IMR-90 (cell line): ENCODE measurements at regions not wholly inside any gene's neighbourhood (a gene's known extent, or its start where the extent isn't known, plus 50 kb on each side); places are given as distances from the start of the nearest gene placed in this dataset.

Source experiments
- CEBPB ChIP-seq: IDR thresholded peaks from 2 replicates; pipeline ENCODE4 v1.6.1; 2012; ENCODE audit warnings: low read depth, low read length, improper control_type of control experiment
- CTCF ChIP-seq: conservative IDR thresholded peaks from 2 replicates; pipeline ENCODE4 v1.5.1; 2012; ENCODE audit warnings: mild to moderate bottlenecking, low read depth, low read length, improper control_type of control experiment
- FOS ChIP-seq: fragments of 150-350 bp; IDR thresholded peaks from 2 replicates; pipeline ENCODE4 v1.6.1; 2016; ENCODE audit warnings: low read depth, low read length
- MAFK ChIP-seq: IDR thresholded peaks from 2 replicates; pipeline ENCODE4 v1.6.1; 2012; ENCODE audit warnings: low read depth, low read length, improper control_type of control experiment
- POLR2A ChIP-seq: IDR thresholded peaks from 2 replicates; pipeline ENCODE4 v1.6.1; 2012; ENCODE audit warnings: mild to moderate bottlenecking, low read depth, low read length
- RAD21 ChIP-seq: IDR thresholded peaks from 2 replicates; pipeline ENCODE4 v1.6.1; 2012; ENCODE audit warnings: low read length, improper control_type of control experiment
- USF2 ChIP-seq: fragments of 150-350 bp; IDR thresholded peaks from 2 replicates; pipeline ENCODE4 v1.6.1; 2017; ENCODE audit warnings: mild to moderate bottlenecking, antibody characterized with exemption, low read length, low read depth

- no peak for TF ChIP-seq CTCF
- no peak for TF ChIP-seq POLR2A
- no peak for TF ChIP-seq CEBPB
- no peak for TF ChIP-seq FOS
- TF ChIP-seq MAFK = no peak
- no peak for TF ChIP-seq USF2
- no peak for TF ChIP-seq RAD21
Measured at GRCh38 chr2:235311044-235311443, 182.8 kb upstream of the AGAP1 start.
